KMS-11 (cell line): ENCODE measurements at regions not wholly inside any gene's neighbourhood (a gene's known extent, or its start where the extent isn't known, plus 50 kb on each side); places are given as distances from the start of the nearest gene placed in this dataset.

Experiments used
- H2AFZ ChIP-seq: fragments of 200-600 bp; sonication (generic); 2 replicates; pipeline ENCODE4 v1.6.1; 2016; ENCODE audit warnings: antibody characterized with exemption, mixed run types, low read depth
- H3K27ac ChIP-seq: fragments of 200-600 bp; sonication (generic); 2 replicates; pipeline ENCODE4 v1.6.1; 2016; ENCODE audit warnings: mild to moderate bottlenecking, mixed run types
- H3K27me3 ChIP-seq: fragments of 200-600 bp; sonication (generic); 2 replicates; pipeline ENCODE4 v1.6.1; 2017; ENCODE audit warnings: mild to moderate bottlenecking, low read depth, mixed run types, moderate library complexity; ENCODE audit not compliant: insufficient read depth
- H3K36me3 ChIP-seq: fragments of 200-600 bp; sonication (generic); 2 replicates; pipeline ENCODE4 v1.6.1; 2017; ENCODE audit warnings: mild to moderate bottlenecking, mixed run types; ENCODE audit not compliant: insufficient read depth
- H3K4me1 ChIP-seq: fragments of 200-600 bp; sonication (generic); 2 replicates; pipeline ENCODE4 v1.6.1; 2016; ENCODE audit warnings: mild to moderate bottlenecking, low read depth, mixed run types; ENCODE audit not compliant: poor library complexity, severe bottlenecking
- H3K4me2 ChIP-seq: fragments of 200-600 bp; sonication (generic); 2 replicates; pipeline ENCODE4 v1.7.0; 2016; ENCODE audit warnings: mild to moderate bottlenecking, mixed run types
- H3K4me3 ChIP-seq: fragments of 200-600 bp; sonication (generic); IDR thresholded peaks from 2 replicates; pipeline ENCODE4 v1.6.1; 2017; ENCODE audit warnings: low read depth, low read length, mixed read lengths; ENCODE audit not compliant: insufficient read depth
- H3K79me2 ChIP-seq: fragments of 200-600 bp; sonication (generic); 2 replicates; pipeline ENCODE4 v1.6.1; 2016; ENCODE audit warnings: low read depth, mixed run types; ENCODE audit not compliant: insufficient read depth
- H3K9ac ChIP-seq: fragments of 200-600 bp; sonication (generic); 2 replicates; pipeline ENCODE4 v1.6.1; 2016; ENCODE audit warnings: mild to moderate bottlenecking, mixed run types
- H4K20me1 ChIP-seq: fragments of 200-600 bp; sonication (generic); 2 replicates; pipeline ENCODE4 v1.6.1; 2016; ENCODE audit warnings: mild to moderate bottlenecking, mixed run types; ENCODE audit not compliant: insufficient read depth
- CTCF ChIP-seq: fragments of 200-600 bp; sonication (generic); conservative IDR thresholded peaks from 2 replicates; pipeline ENCODE4 v1.6.1; 2017; ENCODE audit warnings: low read depth, mild to moderate bottlenecking, antibody characterized with exemption, low read length, moderate library complexity, mixed read lengths

- Histone ChIP-seq H3K4me3 (no peak overlapping the region), H3K27me3 (no peaks in the 10 kb centered on the region), H3K4me1 (no peaks in the 10 kb centered on the region), H3K27ac (no peak overlapping the region), H3K9ac (no peak overlapping the region), H2AFZ (no peak overlapping the region), H3K36me3 (no peaks in the 10 kb centered on the region), H3K79me2 (no peaks in the 10 kb centered on the region), H4K20me1 (no peaks in the 10 kb centered on the region), H3K4me2 (no peak overlapping the region)
- no peak for TF ChIP-seq CTCF
These were observed 535.2 kb upstream of the EPHA7 start for GRCh38 chr6:93954584-93954983.

GRCh38 chr6:93943661-93944060, 524.3 kb upstream of the EPHA7 start:
- Histone ChIP-seq H2AFZ (no peak overlapping the region), H3K27ac (no peak overlapping the region), H3K9ac (no peak overlapping the region), H3K4me3 (no peak overlapping the region), H3K4me2 (no peak overlapping the region), H3K27me3 (no peaks in the 10 kb centered on the region), H3K36me3 (no peaks in the 10 kb centered on the region), H4K20me1 (no peaks in the 10 kb centered on the region), H3K4me1 (no peaks in the 10 kb centered on the region), H3K79me2 (no peaks in the 10 kb centered on the region)
- TF ChIP-seq CTCF: no peak

GRCh38 chr6:93940381-93940780, 521.0 kb upstream of the EPHA7 start:
- H4K20me1 ChIP-seq: no peaks in the 10 kb centered on the region
- no peaks in the 10 kb centered on the region for H3K79me2 ChIP-seq
- H2AFZ ChIP-seq: no peak overlapping the region
- no peak overlapping the region for H3K9ac ChIP-seq
- H3K27ac ChIP-seq: no peak overlapping the region
- no peaks in the 10 kb centered on the region for H3K27me3 ChIP-seq
- no peaks in the 10 kb centered on the region for H3K36me3 ChIP-seq
- no peak for TF ChIP-seq CTCF
- H3K4me3 ChIP-seq: no peak overlapping the region
- H3K4me2 ChIP-seq: no peak overlapping the region
- no peaks in the 10 kb centered on the region for H3K4me1 ChIP-seq

GRCh38 chr6:93932175-93932574, 512.8 kb upstream of the EPHA7 start:
- no peak overlapping the region for H3K4me2 ChIP-seq
- H3K36me3 ChIP-seq: no peaks in the 10 kb centered on the region
- H3K9ac ChIP-seq: no peak overlapping the region
- H3K4me3 ChIP-seq: no peak overlapping the region
- no peaks in the 10 kb centered on the region for H4K20me1 ChIP-seq
- H3K27ac ChIP-seq: no peak overlapping the region
- H3K79me2 ChIP-seq: no peaks in the 10 kb centered on the region
- no peaks in the 10 kb centered on the region for H3K27me3 ChIP-seq
- H3K4me1 ChIP-seq: no peaks in the 10 kb centered on the region
- no peak overlapping the region for H2AFZ ChIP-seq
- no peak for TF ChIP-seq CTCF

- no peak for TF ChIP-seq CTCF
- Histone ChIP-seq H3K4me3 (no peak overlapping the region), H3K79me2 (no peaks in the 10 kb centered on the region), H3K36me3 (no peaks in the 10 kb centered on the region), H2AFZ (no peak overlapping the region), H3K4me2 (no peak overlapping the region), H3K27ac (no peak overlapping the region), H3K27me3 (no peaks in the 10 kb centered on the region), H3K9ac (no peak overlapping the region), H3K4me1 (no peaks in the 10 kb centered on the region), H4K20me1 (no peaks in the 10 kb centered on the region)
These were observed 508.4 kb upstream of the EPHA7 start for GRCh38 chr6:93927731-93928130.
